HCT116 (cell line): ENCODE measurements at regions not wholly inside any gene's neighbourhood (a gene's known extent, or its start where the extent isn't known, plus 50 kb on each side); places are given as distances from the start of the nearest gene placed in this dataset.

ENCODE experiments used
- JUND ChIP-seq: IDR thresholded peaks from 2 replicates; pipeline ENCODE4 v1.6.1; 2012
- RAD21 ChIP-seq: IDR thresholded peaks from 2 replicates; pipeline ENCODE4 v1.6.1; 2012; ENCODE audit warnings: low read depth, mild to moderate bottlenecking
- REST ChIP-seq: IDR thresholded peaks from 2 replicates; pipeline ENCODE4 v1.6.1; 2012; ENCODE audit warnings: low read depth
- SIN3A ChIP-seq: IDR thresholded peaks from 2 replicates; pipeline ENCODE4 v1.6.1; 2012; ENCODE audit warnings: low read depth
- ZNF274 ChIP-seq: fragments of 200-500 bp; sonication (Bioruptor generic); IDR thresholded peaks from 2 replicates; pipeline ENCODE4 v1.6.1; 2014; ENCODE audit warnings: mild to moderate bottlenecking, low read depth, low read length, inconsistent platforms
- TF ChIP-seq, protein P1 (sequence below), 3 experiments: fragments of 200-600 bp in 1 of 3; sonication (generic) in 1 of 3; IDR thresholded peaks in 2 of 3; conservative IDR thresholded peaks in 1 of 3; 2 replicates each; pipeline ENCODE4 v1.5.1; 2012 to 2017; ENCODE audit warnings: low read depth in 2 of 3, low read length in 2 of 3, antibody characterized with exemption in 1 of 3, borderline replicate concordance in 1 of 3, control low read depth in 1 of 3, mild to moderate bottlenecking in 1 of 3, mixed read lengths in 1 of 3, mixed run types in 1 of 3, moderate library complexity in 1 of 3; ENCODE audit not compliant: insufficient read depth in 1 of 3

DNA sequence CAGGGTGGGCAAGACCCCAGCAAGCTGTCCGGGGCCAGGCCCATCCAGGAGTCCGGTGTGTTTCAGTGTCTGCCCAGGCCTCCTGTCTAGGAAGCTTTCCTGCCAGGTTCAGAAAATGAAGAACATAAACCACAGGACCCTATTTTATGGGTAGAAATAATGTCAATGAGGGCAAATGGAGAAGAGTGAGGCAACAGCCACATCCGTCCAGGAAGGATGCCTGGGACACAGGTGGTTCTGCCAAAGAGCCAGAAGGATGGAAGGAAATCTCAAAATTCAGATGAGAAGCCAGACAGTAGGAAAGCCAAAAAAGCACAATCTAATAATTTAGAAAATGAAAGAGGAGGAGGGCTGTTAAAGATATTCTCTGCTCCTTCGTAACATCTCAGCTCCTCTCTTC lies 262.3 kb downstream of the AUH start:
- no peak for TF ChIP-seq SIN3A
- TF ChIP-seq, protein P1, sequence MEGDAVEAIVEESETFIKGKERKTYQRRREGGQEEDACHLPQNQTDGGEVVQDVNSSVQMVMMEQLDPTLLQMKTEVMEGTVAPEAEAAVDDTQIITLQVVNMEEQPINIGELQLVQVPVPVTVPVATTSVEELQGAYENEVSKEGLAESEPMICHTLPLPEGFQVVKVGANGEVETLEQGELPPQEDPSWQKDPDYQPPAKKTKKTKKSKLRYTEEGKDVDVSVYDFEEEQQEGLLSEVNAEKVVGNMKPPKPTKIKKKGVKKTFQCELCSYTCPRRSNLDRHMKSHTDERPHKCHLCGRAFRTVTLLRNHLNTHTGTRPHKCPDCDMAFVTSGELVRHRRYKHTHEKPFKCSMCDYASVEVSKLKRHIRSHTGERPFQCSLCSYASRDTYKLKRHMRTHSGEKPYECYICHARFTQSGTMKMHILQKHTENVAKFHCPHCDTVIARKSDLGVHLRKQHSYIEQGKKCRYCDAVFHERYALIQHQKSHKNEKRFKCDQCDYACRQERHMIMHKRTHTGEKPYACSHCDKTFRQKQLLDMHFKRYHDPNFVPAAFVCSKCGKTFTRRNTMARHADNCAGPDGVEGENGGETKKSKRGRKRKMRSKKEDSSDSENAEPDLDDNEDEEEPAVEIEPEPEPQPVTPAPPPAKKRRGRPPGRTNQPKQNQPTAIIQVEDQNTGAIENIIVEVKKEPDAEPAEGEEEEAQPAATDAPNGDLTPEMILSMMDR (IDR thresholded peaks at IDR 0.05 in 2 of 3, conservative IDR thresholded peaks at IDR 0.05 in 1 of 3; ENCODE audit: borderline replicate concordance in 1 of 3, insufficient read depth in 1 of 3, low read depth in 2 of 3, low read length in 2 of 3), result no peak
- TF ChIP-seq JUND, result no peak
- no peak for TF ChIP-seq ZNF274
- no peak for TF ChIP-seq REST
- TF ChIP-seq RAD21, result no peak
